Keratinocyte (primary cell): ENCODE measurements at regions not wholly inside any gene's neighbourhood (a gene's known extent, or its start where the extent isn't known, plus 50 kb on each side); places are given as distances from the start of the nearest gene placed in this dataset.

ENCODE experiments used
- DNase-seq: peaks from one replicate; pipeline ENCODE4 v3.0.0-alpha.2; 2011; ENCODE audit warnings: low read depth, missing footprints, low spot score
- FAIRE-seq: peaks from 2 replicates; lab custom pipeline; 2011; peaks lifted over from hg19 to GRCh38; lab: Jason Lieb, UNC
- H2AFZ ChIP-seq: 2 replicates; pipeline ENCODE4 v1.6.0; 2012; ENCODE audit warnings: low read length, control low read depth, inconsistent platforms; ENCODE audit not compliant: control insufficient read depth
- H3K27ac ChIP-seq: 2 replicates; pipeline ENCODE4 v1.5.1; 2011; ENCODE audit warnings: low read length; ENCODE audit not compliant: control insufficient read depth, insufficient read depth
- H3K27me3 ChIP-seq: 3 replicates; pipeline ENCODE4 v1.6.0; 2011; ENCODE audit warnings: low read length; ENCODE audit not compliant: control insufficient read depth, insufficient read depth; ENCODE audit errors: extremely low read depth
- H3K36me3 ChIP-seq, 2 experiments: 2 replicates in 1 of 2; 3 replicates in 1 of 2; pipeline ENCODE4 v1.5.1; 2011; ENCODE audit warnings: low read length in 2 of 2, mild to moderate bottlenecking in 1 of 2; ENCODE audit not compliant: control insufficient read depth in 2 of 2, insufficient read depth in 2 of 2; ENCODE audit errors: extremely low read depth in 1 of 2
- H3K4me1 ChIP-seq: 3 replicates; pipeline ENCODE4 v1.5.1; 2011; ENCODE audit warnings: low read length; ENCODE audit not compliant: control insufficient read depth, insufficient read depth; ENCODE audit errors: extremely low read depth
- H3K4me2 ChIP-seq: 3 replicates; pipeline ENCODE4 v1.6.0; 2011; ENCODE audit warnings: low read depth, low read length; ENCODE audit not compliant: control insufficient read depth, insufficient read depth; ENCODE audit errors: extremely low read depth
- H3K4me3 ChIP-seq, 3 experiments: fragments of 200-600 bp in 1 of 3; sonication (generic) in 1 of 3; 2 replicates in 2 of 3; 3 replicates in 1 of 3; pipeline ENCODE4 v1.5.1; 2011 to 2016; ENCODE audit warnings: low read length in 3 of 3, mild to moderate bottlenecking in 3 of 3, control low read depth in 2 of 3, inconsistent platforms in 1 of 3, low read depth in 1 of 3, mixed read lengths in 1 of 3, mixed run types in 1 of 3, moderate library complexity in 1 of 3; ENCODE audit not compliant: control insufficient read depth in 2 of 3, insufficient read depth in 2 of 3; ENCODE audit errors: extremely low read depth in 1 of 3
- H3K79me2 ChIP-seq: 2 replicates; pipeline ENCODE4 v1.6.0; 2012; ENCODE audit warnings: low read length; ENCODE audit not compliant: control insufficient read depth, insufficient read depth
- H3K9ac ChIP-seq: 3 replicates; pipeline ENCODE4 v1.6.0; 2011; ENCODE audit warnings: low read length; ENCODE audit not compliant: control insufficient read depth, insufficient read depth; ENCODE audit errors: extremely low read depth
- H3K9me1 ChIP-seq: 3 replicates; pipeline ENCODE4 v1.6.0; 2011; ENCODE audit warnings: low read length; ENCODE audit not compliant: control insufficient read depth, insufficient read depth; ENCODE audit errors: extremely low read depth
- H3K9me3 ChIP-seq: 2 replicates; pipeline ENCODE4 v1.5.1; 2012; ENCODE audit warnings: low read depth, low read length; ENCODE audit not compliant: control insufficient read depth
- H4K20me1 ChIP-seq: 3 replicates; pipeline ENCODE4 v1.6.0; 2011; ENCODE audit warnings: low read length; ENCODE audit not compliant: control insufficient read depth, insufficient read depth; ENCODE audit errors: extremely low read depth
- EZH2 ChIP-seq: IDR thresholded peaks from one replicate; pipeline ENCODE4 v1.6.1; 2012; ENCODE audit warnings: inconsistent platforms, mild to moderate bottlenecking, low read length, moderate library complexity
- dilution Hi-C: fragments of 300-500 bp; cut with MboI; formaldehyde crosslinking; loops from one replicate; pipeline ENCODE4 v1.7.0; 2020; ENCODE audit warnings: low sequenced_read_pairs; ENCODE audit not compliant: extremely low pct_ligation_motif_present
- TF ChIP-seq, protein P1 (sequence below), 3 experiments: IDR thresholded peaks in 1 of 3; conservative IDR thresholded peaks in 1 of 3; optimal IDR thresholded peaks in 1 of 3; 2 replicates in 2 of 3; 3 replicates in 1 of 3; pipeline versions ENCODE3 to v1.5.1; 2011; ENCODE audit warnings: low read length in 3 of 3, mild to moderate bottlenecking in 3 of 3, moderate library complexity in 2 of 3, control low read depth in 1 of 3, inconsistent platforms in 1 of 3; ENCODE audit not compliant: insufficient read depth in 2 of 3; ENCODE audit errors: extremely low read depth in 1 of 3

DNA sequence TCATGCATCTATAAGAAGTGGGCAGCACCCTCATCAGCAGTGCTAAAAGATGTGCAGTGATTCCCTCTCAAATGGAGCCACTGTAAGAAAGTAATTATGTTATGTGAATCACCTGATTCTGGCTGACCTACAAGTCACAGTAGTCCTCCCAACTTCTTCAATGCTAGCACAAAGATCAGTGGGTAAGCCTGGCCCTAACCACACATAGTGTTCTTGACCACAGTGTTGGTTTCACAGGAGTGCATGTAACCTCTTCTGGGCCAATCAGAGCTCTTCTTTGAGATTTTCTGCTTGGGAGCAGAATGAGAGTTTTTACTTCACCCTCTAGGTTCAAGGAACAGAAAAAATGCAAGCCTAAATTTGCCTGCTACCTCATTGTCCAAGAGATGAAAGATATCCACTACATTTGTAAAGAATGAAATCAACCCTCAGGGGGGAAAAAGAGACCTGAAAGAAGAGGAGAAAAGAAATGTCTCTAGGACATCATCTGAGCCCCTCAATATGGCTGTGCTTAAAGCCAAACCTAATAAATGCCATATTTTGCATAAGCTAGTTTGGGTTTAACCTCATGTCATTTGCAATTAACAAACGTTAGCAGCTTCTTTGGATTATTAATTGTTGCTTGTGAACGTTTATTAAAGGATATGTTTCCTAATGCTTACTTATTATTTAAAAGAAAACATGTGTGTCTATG is 65.3 kb upstream of the ADRB2 start:
- dilution Hi-C loops: no loop called here
- Histone ChIP-seq H3K79me2 (no peaks in the 10 kb centered on the region), H3K4me3 (no peak overlapping the region), H3K27ac (no peak overlapping the region), H3K27me3 (no peaks in the 10 kb centered on the region), H3K36me3 (no peaks in the 10 kb centered on the region), H3K4me2 (no peak overlapping the region), H3K4me1 (no peaks in the 10 kb centered on the region), H3K9ac (no peak overlapping the region), H2AFZ (no peak overlapping the region), H4K20me1 (no peaks in the 10 kb centered on the region), H3K9me1 (no peaks in the 10 kb centered on the region), H3K9me3 (no peaks in the 10 kb centered on the region)
- FAIRE-seq (no peak), DNase-seq (no peak)
- TF ChIP-seq, protein P1, sequence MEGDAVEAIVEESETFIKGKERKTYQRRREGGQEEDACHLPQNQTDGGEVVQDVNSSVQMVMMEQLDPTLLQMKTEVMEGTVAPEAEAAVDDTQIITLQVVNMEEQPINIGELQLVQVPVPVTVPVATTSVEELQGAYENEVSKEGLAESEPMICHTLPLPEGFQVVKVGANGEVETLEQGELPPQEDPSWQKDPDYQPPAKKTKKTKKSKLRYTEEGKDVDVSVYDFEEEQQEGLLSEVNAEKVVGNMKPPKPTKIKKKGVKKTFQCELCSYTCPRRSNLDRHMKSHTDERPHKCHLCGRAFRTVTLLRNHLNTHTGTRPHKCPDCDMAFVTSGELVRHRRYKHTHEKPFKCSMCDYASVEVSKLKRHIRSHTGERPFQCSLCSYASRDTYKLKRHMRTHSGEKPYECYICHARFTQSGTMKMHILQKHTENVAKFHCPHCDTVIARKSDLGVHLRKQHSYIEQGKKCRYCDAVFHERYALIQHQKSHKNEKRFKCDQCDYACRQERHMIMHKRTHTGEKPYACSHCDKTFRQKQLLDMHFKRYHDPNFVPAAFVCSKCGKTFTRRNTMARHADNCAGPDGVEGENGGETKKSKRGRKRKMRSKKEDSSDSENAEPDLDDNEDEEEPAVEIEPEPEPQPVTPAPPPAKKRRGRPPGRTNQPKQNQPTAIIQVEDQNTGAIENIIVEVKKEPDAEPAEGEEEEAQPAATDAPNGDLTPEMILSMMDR (optimal IDR thresholded peaks at IDR 0.05 in 1 of 3, IDR thresholded peaks at IDR 0.05 in 1 of 3, conservative IDR thresholded peaks at IDR 0.05 in 1 of 3; ENCODE audit: extremely low read depth in 1 of 3, insufficient read depth in 2 of 3, low read length in 3 of 3): no peak
- TF ChIP-seq EZH2: no peak

DNA sequence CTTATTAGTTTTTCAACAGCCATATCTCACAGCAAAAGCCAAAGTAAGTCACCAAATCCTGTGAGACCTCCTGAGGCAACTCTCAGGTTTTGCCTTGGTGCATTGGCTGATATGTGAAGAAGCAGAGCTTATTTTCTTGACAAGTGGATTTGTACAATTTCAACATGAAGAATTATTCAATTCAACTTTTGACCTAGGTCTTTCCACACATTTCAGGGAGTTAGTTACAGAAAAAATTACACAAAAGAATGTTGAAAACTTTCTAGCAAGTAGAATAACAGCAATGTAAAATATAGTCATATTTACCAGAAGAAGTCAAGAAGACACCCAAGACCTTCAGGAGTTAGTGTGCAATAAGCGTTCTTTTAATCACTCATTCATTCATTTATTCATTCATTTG is 62.4 kb upstream of the ADRB2 start:
- H3K4me3 ChIP-seq: no peak overlapping the region
- H3K4me2 ChIP-seq: no peak overlapping the region
- H3K27ac ChIP-seq: no peak overlapping the region
- H3K27me3 ChIP-seq: no peaks in the 10 kb centered on the region
- no peak overlapping the region for H2AFZ ChIP-seq
- FAIRE-seq: no peak
- no peak for DNase-seq
- no peak for TF ChIP-seq EZH2
- TF ChIP-seq, protein P1 (optimal IDR thresholded peaks at IDR 0.05 in 1 of 3, IDR thresholded peaks at IDR 0.05 in 1 of 3, conservative IDR thresholded peaks at IDR 0.05 in 1 of 3; ENCODE audit: extremely low read depth in 1 of 3, insufficient read depth in 2 of 3, low read length in 3 of 3): no peak
- H3K9me3 ChIP-seq: no peaks in the 10 kb centered on the region
- no peaks in the 10 kb centered on the region for H3K9me1 ChIP-seq
- H3K9ac ChIP-seq: no peak overlapping the region
- no peaks in the 10 kb centered on the region for H3K36me3 ChIP-seq
- H4K20me1 ChIP-seq: no peaks in the 10 kb centered on the region
- no peaks in the 10 kb centered on the region for H3K79me2 ChIP-seq
- dilution Hi-C loops: no loop called here
- peaks cover 5% of the 10 kb centered on the region for H3K4me1 ChIP-seq
